ENCODE measurements at regions not wholly inside any gene's neighbourhood (a gene's known extent, or its start where the extent isn't known, plus 50 kb on each side); places are given as distances from the start of the nearest gene placed in this dataset.

DNA sequence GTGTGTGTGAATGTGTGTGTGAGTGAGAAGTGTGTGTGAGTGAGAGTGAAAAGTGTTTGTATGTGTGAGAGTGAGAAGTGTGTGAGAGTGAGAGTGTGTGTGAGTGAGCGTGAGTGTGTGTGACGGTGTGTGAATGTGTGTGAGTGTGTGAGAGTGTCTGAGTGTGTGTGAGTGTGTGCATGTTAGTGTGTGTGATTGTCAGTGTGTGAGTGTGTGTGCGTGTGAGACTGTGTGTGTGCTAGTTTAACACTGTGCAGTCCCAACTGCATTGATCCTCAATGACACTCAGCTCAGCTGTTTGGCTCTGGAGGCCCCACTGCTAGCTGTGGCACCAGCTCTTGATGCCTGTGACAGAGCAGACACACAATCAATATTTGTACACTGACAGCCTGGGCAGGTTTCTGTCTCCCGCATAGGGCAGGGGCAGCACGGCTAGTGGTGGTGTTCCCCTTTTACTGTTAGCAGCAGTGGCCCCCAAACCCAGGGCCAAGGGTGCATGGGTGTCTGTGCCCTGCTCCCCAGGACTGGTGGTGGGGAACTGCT lies 135.0 kb downstream of the INHBB start:
- DNase-seq, result no peak

DNA sequence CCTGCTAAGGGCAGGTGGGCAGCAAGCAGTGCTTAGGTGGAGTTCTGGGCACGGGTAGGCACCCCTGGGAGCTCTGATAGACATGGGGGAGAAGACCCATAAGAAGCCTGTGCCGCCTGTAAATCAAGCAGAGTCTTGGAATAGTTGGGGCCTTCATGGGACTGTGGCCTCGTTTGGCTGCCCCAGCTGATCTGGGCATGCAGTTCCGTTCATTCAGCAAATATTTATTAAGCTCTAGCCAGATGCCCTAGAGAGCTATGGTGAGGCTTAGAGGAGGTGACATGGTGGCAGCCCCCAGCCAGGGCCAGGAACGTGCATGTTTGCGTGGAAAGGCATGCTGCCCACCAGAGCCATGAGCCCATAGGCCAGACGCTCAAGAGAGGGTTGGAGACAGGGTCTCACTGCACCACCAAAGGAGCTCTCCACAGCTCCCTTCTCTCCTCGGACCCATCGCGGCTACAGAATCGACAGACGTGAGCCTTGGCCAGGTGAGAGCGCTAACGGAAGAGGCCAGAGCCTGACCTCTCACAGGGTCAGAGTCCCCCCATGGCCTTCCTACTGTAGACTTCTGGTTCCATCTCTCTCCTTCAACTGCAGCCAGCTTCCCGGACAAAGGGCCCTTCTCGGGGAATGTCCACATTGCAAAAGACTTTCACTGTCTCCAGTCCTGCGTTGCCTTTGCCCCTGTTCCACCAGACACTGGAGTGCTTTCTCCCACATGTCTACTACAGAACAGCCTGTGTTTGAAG lies 135.7 kb downstream of the INHBB start:
- no peak for DNase-seq

DNA sequence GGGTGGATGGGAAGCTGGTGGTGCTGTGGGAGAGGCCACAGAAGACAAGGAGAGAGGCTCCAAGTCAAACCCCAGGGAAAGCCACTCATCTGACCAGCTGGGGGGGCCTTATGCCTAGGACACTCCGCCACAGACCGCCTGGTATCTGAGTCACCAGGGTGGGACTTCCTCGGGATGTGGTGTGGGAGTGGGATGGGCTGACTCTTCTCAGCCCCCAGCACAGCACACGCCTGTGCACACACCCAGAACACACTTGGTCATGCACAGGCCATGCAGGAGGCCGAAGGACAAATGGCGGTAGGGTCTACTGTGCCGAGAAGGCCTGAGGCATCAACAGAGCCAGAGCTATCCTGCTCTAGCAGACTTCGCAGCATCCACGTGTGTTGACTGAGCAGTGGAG lies 136.4 kb downstream of the INHBB start:
- no peak for DNase-seq

- no peak for DNase-seq
These were observed 137.4 kb downstream of the INHBB start for GRCh38 chr2:120483355-120483754.

GRCh38 chr2:120485096-120485495 lies 139.2 kb downstream of the INHBB start:
- no peak for DNase-seq

GRCh38 chr2:120486441-120486840 lies 140.5 kb downstream of the INHBB start:
- DNase-seq, result no peak

DNA sequence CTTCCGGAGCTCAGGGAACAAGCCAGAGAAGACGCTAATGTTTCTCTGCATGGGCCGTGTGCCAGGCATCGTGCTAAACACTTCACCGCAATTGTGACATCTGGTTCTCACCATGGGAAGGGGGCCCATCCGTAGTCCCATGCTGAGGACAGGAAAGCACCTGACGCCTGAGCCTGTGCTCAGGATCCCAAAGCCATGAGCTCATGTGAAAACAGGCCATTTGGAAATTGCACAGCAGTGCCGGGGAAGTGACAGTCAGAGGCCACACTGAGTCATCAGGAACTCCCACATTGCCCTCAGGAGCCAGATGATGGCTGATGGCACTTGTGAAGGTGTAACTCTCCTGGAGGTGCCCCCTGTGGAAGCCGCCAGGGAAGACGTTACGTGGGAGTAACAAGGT lies 141.0 kb downstream of the INHBB start:
- no peak for DNase-seq

GRCh38 chr2:120488531-120488930 lies 142.6 kb downstream of the INHBB start:
- no peak for DNase-seq

DNA sequence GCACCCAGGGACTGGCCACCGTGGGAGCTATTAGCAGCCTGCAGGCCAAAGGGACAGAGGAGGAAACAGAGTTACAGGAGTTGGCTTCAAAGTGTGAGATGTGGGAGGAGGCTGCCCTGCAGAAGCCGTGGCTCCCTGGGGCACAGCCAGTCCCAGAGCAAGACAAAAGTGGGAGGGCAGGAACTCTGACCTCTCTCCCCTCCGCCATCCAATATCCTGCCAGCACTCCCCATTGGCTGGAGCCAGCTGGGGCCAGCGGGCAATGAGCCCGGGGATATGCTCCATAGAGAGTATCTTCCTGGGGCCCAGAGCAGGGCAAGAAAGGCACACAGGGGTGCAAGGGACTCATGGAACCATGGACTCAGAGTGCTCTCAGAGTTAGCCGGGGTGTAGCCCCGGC lies 143.1 kb downstream of the INHBB start:
- no peak for DNase-seq

GRCh38 chr2:120490091-120490798 lies 144.3 kb downstream of the INHBB start:
- DNase-seq, result no peak

GRCh38 chr2:120491111-120491625 lies 145.2 kb downstream of the INHBB start:
- DNase-seq, result no peak

DNA sequence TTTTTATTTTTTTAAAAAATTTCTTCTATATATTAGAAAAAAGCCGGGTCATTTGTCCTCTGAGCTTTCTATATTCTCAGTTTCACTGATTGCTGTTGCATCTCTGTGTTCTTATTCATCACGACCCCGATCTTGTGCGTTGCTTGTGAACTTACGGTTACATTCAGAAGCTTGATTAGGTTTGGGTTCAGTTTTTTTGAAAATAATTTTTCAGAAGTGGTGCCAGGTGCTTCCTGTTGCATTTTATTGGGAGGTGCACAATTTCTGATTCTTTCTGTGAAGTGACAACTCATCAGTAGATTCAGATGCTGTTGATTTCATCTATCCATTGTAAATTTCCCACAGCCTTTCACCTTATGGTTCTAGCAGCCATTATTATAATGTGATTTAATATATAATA lies 147.3 kb downstream of the INHBB start:
- no peak for DNase-seq

GRCh38 chr2:120494446-120494845 lies 148.5 kb downstream of the INHBB start:
- DNase-seq, result no peak

DNA sequence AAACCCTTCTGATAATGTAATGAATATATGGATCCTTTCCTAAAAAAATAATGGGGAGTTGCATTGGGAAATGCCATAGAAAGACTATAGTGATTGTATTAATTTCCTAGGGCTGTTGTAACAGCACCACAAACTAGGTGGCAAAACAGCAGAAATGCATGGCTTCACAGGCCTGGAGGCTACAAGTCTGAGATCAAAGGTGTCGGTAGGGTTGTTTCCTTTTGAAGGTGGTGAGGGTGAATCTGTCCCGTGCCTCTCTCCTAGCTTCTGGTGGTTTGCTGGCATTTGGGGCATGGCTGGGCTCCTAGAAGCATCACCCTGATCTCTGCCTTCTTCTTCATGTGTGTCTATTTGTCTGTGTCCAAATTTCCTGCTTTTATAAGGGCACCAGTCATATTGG lies 149.7 kb downstream of the INHBB start:
- DNase-seq, result no peak

DNA sequence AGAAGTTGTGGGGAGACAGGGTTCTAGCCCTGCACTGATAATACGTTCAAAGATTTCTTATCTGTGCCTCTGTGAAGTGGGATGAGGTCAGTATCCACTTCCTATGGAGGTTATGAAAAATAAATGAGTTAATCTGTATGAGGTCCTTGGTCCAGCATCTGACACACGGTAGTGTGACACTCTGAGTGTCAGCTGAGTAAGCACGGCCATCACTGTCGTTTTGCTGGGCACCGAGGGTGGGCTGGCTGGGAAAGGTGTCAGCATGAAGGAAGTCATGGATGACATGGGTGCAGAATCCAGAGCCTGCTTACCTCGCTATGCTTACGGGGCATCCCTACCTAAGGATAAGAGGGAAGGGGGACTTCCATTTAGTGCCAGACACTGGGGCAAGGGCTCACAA lies 150.3 kb downstream of the INHBB start:
- no peak for DNase-seq

DNA sequence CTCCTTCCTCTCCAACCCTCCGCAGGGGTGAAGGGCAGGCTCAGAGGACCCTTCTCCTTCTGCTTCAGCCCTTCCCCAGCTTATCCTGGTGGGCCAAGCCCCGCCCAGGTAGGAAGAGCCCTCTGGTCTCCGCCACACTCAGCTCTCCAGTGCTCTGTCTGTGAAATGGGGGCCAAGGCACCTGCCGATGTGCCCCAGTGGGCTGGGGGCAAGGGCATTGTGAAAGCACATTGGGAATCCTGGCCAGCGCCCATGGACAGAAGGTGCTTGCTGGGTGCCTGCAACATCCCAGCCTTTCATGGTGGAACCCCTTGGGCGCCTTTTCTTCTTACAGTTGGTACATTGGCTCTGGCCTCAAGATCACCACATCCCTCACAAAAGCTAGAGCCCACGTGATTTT lies 150.8 kb downstream of the INHBB start:
- no peak for DNase-seq

GRCh38 chr2:120497261-120497977 lies 151.5 kb downstream of the INHBB start:
- DNase-seq, result no peak

DNA sequence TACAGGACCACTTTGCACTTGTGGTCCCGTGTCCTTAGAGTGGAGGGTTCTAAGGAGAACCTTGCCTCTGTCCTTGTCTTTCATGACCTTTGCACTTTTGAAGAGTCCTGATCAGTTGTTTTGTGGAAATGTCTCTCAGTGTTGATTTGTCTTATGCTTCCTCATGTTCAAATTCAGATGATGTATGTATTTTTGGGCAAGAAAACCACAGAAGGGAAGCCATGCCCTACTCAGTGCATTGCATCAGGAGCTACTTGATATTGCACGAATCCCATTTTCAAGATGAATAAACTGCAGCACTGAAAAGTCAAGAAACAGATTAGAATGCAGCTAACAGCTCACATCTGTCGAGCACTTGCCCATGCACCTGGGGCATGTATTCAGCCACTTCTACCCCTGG lies 152.2 kb downstream of the INHBB start:
- DNase-seq, result no peak

DNA sequence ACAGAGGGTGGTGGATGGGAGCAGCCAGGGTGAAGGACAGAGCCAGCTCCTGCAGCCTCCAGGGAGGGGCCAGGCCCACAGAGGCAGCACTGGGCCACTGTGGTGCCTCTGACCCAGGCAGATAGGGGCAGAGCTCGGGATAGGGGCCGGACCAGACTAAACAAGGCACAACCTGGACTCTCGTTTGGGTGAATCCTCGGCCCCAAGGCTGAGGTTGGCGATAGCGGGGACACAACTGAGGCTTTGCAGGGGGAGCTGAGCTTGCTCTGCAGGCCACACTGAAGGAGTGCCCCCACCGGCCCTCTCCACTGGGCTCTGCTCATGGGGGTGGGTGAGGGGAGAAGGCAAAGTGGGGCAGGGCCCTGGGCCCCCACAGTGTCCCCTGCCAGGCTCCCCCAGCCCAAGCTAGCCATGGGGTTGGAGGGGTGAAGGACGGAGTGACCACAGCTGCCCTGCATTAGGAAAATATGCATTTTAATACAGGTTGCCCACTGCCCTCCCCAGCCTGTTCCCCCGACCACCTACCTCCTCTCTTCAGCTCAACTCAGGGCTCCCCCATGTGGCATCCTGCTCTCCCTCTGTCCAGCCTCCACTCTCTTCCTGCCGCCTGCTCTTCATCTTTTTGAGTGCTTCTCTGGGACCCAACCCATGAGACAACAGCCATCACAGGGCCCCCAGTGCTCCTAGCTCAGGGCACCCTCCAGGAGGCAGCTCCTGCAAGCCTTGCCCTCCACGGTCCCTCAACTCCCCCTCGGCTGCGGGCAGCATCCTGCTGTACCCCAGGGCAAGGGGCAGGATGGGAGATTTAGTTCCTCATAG lies 152.8 kb downstream of the INHBB start:
- no peak for DNase-seq

DNA sequence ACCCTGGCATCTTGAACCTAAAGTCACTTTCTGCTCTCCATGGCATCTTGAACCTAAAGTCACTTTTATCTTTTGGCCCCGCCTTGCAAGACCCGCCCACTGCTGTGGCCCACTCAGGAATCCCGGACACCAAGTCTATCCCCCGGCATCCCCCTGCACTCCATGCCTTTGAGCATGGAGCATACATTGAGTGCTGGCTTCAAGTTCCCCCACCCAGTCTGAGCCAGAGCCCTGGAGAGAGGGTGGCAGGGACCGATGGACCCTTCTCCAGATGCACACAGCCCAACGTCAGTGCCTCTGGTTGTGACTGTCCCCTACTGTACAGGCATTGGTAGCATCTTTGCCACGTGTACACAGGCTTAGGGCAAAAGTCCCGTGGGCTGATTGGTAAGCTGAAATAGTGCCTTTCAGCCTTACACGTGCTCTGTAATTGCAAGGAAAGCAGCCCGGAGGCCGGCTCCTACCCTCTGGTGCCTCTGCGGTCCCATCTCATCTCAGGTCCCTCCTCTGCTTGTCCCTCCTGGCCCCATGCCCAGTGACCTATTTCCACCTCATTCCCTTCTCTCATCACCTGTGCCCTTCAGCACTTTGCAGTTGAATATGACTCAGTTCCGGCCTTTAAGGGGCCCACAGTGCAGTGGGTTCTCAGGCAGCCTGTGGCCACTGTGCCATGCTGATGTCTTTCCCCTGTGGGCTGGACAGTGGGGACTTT lies 154.0 kb downstream of the INHBB start:
- DNase-seq, result no peak

- DNase-seq, result no peak
These were observed 155.7 kb downstream of the INHBB start for GRCh38 chr2:120501591-120501990.

DNA sequence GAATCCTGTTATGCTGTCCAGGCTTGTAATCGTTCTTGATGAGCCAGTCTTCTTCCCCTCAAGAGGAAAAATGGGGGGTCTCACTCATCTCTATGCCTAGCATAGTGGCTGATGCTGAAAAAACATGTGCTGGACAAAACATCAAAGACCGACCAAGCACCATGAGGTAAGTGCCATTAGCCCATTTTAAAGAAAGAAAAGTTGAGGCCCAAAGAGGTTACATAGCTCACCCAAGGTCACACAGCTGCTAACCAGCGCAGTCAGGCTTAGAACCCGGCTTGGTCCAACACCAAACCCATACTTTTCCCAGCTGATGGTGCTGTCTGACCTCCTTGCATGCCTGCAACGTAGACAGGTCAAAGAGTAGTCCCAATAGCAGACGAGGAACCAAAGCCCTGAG lies 156.4 kb downstream of the INHBB start:
- DNase-seq, result no peak

Data from activated naive CD4-positive, alpha-beta T cell treated with Interleukin-2 at 50 U/mL for 16 hours (primary cell).